ENCODE measurements at regions not wholly inside any gene's neighbourhood (a gene's known extent, or its start where the extent isn't known, plus 50 kb on each side); places are given as distances from the start of the nearest gene placed in this dataset.

GRCh38 chr2:150127346-150127990 is 360.0 kb downstream of the RND3 start:
- BruUV-seq (replicated peaks), result no TSS peak
- ATAC-seq (no peak), DNase-seq (ENCODE audit: extremely low read depth in 1 of 4, low spot score in 3 of 4) (no peak), FAIRE-seq (no peak)
- no peak overlapping the region for H3K9ac ChIP-seq (ENCODE audit: insufficient read depth in 1 of 2, low read depth in 2 of 2, low read length in 2 of 2)
- intact Hi-C loops (cut with micrococcal nuclease) (no loop called here), in situ Hi-C loops (cut with MboI) (no loop called here)
- H3K4me2 ChIP-seq (ENCODE audit: insufficient read depth, low read length), result no peak overlapping the region
- no peaks in the 10 kb centered on the region for H3K27me3 ChIP-seq (ENCODE audit: control insufficient read depth in 2 of 2, insufficient read depth in 2 of 2, low read length in 2 of 2)
- WGBS (ENCODE audit: insufficient coverage, low coverage, missing lambda C conversion rate), result 6% methylated on average over 6 of the region's 6 CpGs
- H3K36me3 ChIP-seq (ENCODE audit: control insufficient read depth, insufficient read depth, low read length), result no peaks in the 10 kb centered on the region
- no peaks in the 10 kb centered on the region; a peak in 1 of 5 replicates for H3K4me1 ChIP-seq (replicated peaks in 1 of 2; ENCODE audit: control insufficient read depth in 2 of 2, insufficient read depth in 2 of 2, low read length in 2 of 2)
- H2AFZ ChIP-seq (ENCODE audit: low read depth, low read length), result no peak overlapping the region
- H3K4me3 ChIP-seq, result no peak overlapping the region
- TF ChIP-seq L3MBTL2 (IDR thresholded peaks at IDR 0.05), result 0 out of 2 replicates have a peak, but pooled peaks have one; percentile 46
- TF ChIP-seq MGA (IDR thresholded peaks at IDR 0.05), result 0 out of 2 replicates have a peak, but pooled peaks have one; percentile 19
- TF ChIP-seq RFX7 (CRISPR knock-in tag; IDR thresholded peaks at IDR 0.05), result no peak
- ChIA-PET POLR2A (no interaction called here), CTCF (ENCODE audit: low intra/inter-chr PET ratio) (no interaction called here)
- no peak overlapping the region for H3K27ac ChIP-seq (ENCODE audit: extremely low read depth, low read depth, low read length)
- H3K79me2 ChIP-seq (ENCODE audit: control insufficient read depth, insufficient read depth, low read length), result no peaks in the 10 kb centered on the region
- no peaks in the 10 kb centered on the region for H3K9me3 ChIP-seq (replicated peaks; ENCODE audit: control insufficient read depth, insufficient read depth, low read depth, low read length)
- H3K9me1 ChIP-seq (ENCODE audit: control insufficient read depth, insufficient read depth, low read length), result no peaks in the 10 kb centered on the region
- no peaks in the 10 kb centered on the region for H4K20me1 ChIP-seq (replicated peaks; ENCODE audit: control insufficient read depth, insufficient read depth, low read length)

Data from K562 (cell line).